ENCODE measurements at regions not wholly inside any gene's neighbourhood (a gene's known extent, or its start where the extent isn't known, plus 50 kb on each side); places are given as distances from the start of the nearest gene placed in this dataset.

DNA sequence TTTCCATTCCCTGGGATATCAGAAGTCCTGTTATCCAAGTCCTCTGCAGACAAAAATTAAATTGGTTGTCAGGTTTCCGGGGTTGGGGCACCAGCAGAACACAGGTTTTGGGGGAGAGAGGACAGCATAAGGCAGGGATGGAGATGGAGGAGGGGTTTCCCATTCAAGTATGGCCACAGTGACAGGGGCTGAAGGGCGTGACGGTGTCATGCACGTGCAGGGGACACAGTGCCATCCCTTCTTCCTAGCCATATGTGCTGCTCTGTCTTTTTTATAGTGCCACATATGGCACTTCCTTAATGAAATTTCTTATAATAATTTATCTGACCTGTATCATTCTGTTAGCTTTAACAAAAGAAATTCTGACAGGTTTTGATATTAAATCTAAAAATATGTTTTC is 259.2 kb downstream of the PTEN start:
- Histone ChIP-seq H2BK120ac (ENCODE audit: low read depth, low read length) (no peak overlapping the region), H4K91ac (ENCODE audit: low read depth, low read length, poor library complexity) (no peak overlapping the region), H4K8ac (ENCODE audit: low read depth, low read length) (no peak overlapping the region), H3K4me2 (ENCODE audit: insufficient read depth, low read length, poor library complexity, severe bottlenecking) (no peak overlapping the region), H3K4me1 (ENCODE audit: control insufficient read depth in 2 of 2, insufficient read depth in 1 of 2, low read depth in 1 of 2, low read length in 2 of 2) (no peaks in the 10 kb centered on the region), H3K79me1 (ENCODE audit: low read depth, low read length) (no peaks in the 10 kb centered on the region), H3K14ac (ENCODE audit: low read length) (no peak overlapping the region), H3K27ac (replicated peaks; ENCODE audit: low read length) (no peak overlapping the region), H3K9ac (ENCODE audit: low read depth, low read length, poor library complexity) (no peak overlapping the region), H2BK15ac (ENCODE audit: low read length) (no peak overlapping the region), H3K23ac (ENCODE audit: low read depth, low read length, poor library complexity) (no peak overlapping the region), H3K9me3 (replicated peaks in 1 of 2; ENCODE audit: control insufficient read depth in 2 of 2, insufficient read depth in 1 of 2, low read depth in 1 of 2, low read length in 2 of 2) (no peaks in the 10 kb centered on the region), H3K4ac (ENCODE audit: low read length) (no peak overlapping the region), H2BK5ac (ENCODE audit: low read length) (no peak overlapping the region), H2BK12ac (ENCODE audit: low read length) (no peak overlapping the region), H3K36me3 (replicated peaks in 1 of 2; ENCODE audit: control insufficient read depth in 2 of 2, insufficient read depth in 2 of 2, low read length in 2 of 2) (no peaks in the 10 kb centered on the region), H2AK5ac (ENCODE audit: low read depth, low read length) (no peak overlapping the region), H3K4me3 (ENCODE audit: low read length in 2 of 2) (no peak overlapping the region), H3K18ac (ENCODE audit: low read length) (no peak overlapping the region), H2AFZ (ENCODE audit: low read length) (no peak overlapping the region), H3K27me3 (ENCODE audit: control insufficient read depth in 3 of 3, insufficient read depth in 3 of 3, low read depth in 1 of 3, low read length in 3 of 3) (no peaks in the 10 kb centered on the region)
- DNase-seq (ENCODE audit: low spot score): no peak
- no CpG with 5 or more reads among the region's 4 CpGs for WGBS, 2 donors (ENCODE audit: extremely low coverage in 2 of 2, insufficient read length in 2 of 2, insufficient replicate concordance in 1 of 2)

DNA sequence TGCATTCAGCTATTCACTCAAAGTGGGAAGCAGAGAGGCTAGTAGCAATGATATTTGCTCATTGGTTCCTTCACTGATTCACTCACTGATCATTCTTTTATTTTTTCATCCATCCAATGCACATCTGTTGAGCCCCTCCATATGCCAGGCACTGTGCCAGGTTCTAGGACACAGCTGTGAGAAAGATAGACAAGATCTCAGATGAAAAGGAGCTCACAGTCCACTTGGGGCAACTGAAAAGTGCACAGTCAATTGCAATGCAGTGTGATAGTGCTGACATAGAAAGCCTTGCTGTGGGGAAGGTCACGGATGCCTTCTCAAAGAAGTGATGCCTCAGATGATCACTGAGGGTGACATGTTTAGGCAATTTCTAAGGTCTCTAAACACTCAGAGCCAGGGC is 262.3 kb downstream of the PTEN start:
- H2AK5ac ChIP-seq (ENCODE audit: low read depth, low read length): no peak overlapping the region
- no peak for DNase-seq (ENCODE audit: low spot score)
- H3K18ac ChIP-seq (ENCODE audit: low read length): no peak overlapping the region
- H3K36me3 ChIP-seq (replicated peaks in 1 of 2; ENCODE audit: control insufficient read depth in 2 of 2, insufficient read depth in 2 of 2, low read length in 2 of 2): no peaks in the 10 kb centered on the region
- no peak overlapping the region for H2BK5ac ChIP-seq (ENCODE audit: low read length)
- no peaks in the 10 kb centered on the region for H3K79me1 ChIP-seq (ENCODE audit: low read depth, low read length)
- no peak overlapping the region for H4K91ac ChIP-seq (ENCODE audit: low read depth, low read length, poor library complexity)
- H2BK120ac ChIP-seq (ENCODE audit: low read depth, low read length): no peak overlapping the region
- H3K27ac ChIP-seq (replicated peaks; ENCODE audit: low read length): no peak overlapping the region
- H3K4me1 ChIP-seq (ENCODE audit: control insufficient read depth in 2 of 2, insufficient read depth in 1 of 2, low read depth in 1 of 2, low read length in 2 of 2): no peaks in the 10 kb centered on the region
- no peak overlapping the region for H2BK12ac ChIP-seq (ENCODE audit: low read length)
- no peak overlapping the region for H3K4me2 ChIP-seq (ENCODE audit: insufficient read depth, low read length, poor library complexity, severe bottlenecking)
- H3K27me3 ChIP-seq (ENCODE audit: control insufficient read depth in 3 of 3, insufficient read depth in 3 of 3, low read depth in 1 of 3, low read length in 3 of 3): no peaks in the 10 kb centered on the region
- H3K23ac ChIP-seq (ENCODE audit: low read depth, low read length, poor library complexity): no peak overlapping the region
- H3K9ac ChIP-seq (ENCODE audit: low read depth, low read length, poor library complexity): no peak overlapping the region
- no peak overlapping the region for H3K4ac ChIP-seq (ENCODE audit: low read length)
- no peak overlapping the region for H3K4me3 ChIP-seq (ENCODE audit: low read length in 2 of 2)
- H3K14ac ChIP-seq (ENCODE audit: low read length): no peak overlapping the region
- no peak overlapping the region for H2BK15ac ChIP-seq (ENCODE audit: low read length)
- no peak overlapping the region for H2AFZ ChIP-seq (ENCODE audit: low read length)
- no peaks in the 10 kb centered on the region for H3K9me3 ChIP-seq (replicated peaks in 1 of 2; ENCODE audit: control insufficient read depth in 2 of 2, insufficient read depth in 1 of 2, low read depth in 1 of 2, low read length in 2 of 2)
- H4K8ac ChIP-seq (ENCODE audit: low read depth, low read length): no peak overlapping the region
- no CpG with 5 or more reads among the region's 1 CpG for WGBS, 2 donors (ENCODE audit: extremely low coverage in 2 of 2, insufficient read length in 2 of 2, insufficient replicate concordance in 1 of 2)

DNA sequence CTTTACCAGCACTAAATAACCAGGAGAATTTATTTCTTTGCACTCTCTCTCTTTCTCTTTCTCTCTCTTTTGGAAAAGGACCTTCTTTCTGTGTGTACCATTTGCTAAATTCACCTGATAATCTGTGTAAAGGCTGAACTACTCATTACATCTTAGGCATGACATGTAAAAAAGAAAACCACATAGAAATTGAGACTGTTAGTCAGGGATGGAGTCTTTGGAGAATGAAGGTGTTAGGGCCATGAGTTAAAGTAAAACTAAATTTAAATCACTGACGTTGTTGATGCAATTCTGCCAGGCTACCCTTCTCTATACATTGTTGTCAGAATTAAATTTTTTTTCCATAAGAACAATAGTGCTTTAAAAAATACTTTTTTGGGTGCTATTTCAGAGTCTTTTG is 263.3 kb downstream of the PTEN start:
- H3K14ac ChIP-seq (ENCODE audit: low read length): no peak overlapping the region
- no peak overlapping the region for H2BK15ac ChIP-seq (ENCODE audit: low read length)
- H3K18ac ChIP-seq (ENCODE audit: low read length): no peak overlapping the region
- no peak overlapping the region for H3K4me3 ChIP-seq (ENCODE audit: low read length in 2 of 2)
- H3K27ac ChIP-seq (replicated peaks; ENCODE audit: low read length): no peak overlapping the region
- no peak overlapping the region for H4K8ac ChIP-seq (ENCODE audit: low read depth, low read length)
- H3K4ac ChIP-seq (ENCODE audit: low read length): no peak overlapping the region
- no peak overlapping the region for H4K91ac ChIP-seq (ENCODE audit: low read depth, low read length, poor library complexity)
- H3K9ac ChIP-seq (ENCODE audit: low read depth, low read length, poor library complexity): no peak overlapping the region
- no peak overlapping the region for H2AFZ ChIP-seq (ENCODE audit: low read length)
- H3K23ac ChIP-seq (ENCODE audit: low read depth, low read length, poor library complexity): no peak overlapping the region
- no peaks in the 10 kb centered on the region for H3K4me1 ChIP-seq (ENCODE audit: control insufficient read depth in 2 of 2, insufficient read depth in 1 of 2, low read depth in 1 of 2, low read length in 2 of 2)
- H2BK5ac ChIP-seq (ENCODE audit: low read length): no peak overlapping the region
- no peaks in the 10 kb centered on the region for H3K79me1 ChIP-seq (ENCODE audit: low read depth, low read length)
- no peak for DNase-seq (ENCODE audit: low spot score)
- no peak overlapping the region for H3K4me2 ChIP-seq (ENCODE audit: insufficient read depth, low read length, poor library complexity, severe bottlenecking)
- no peak overlapping the region for H2BK120ac ChIP-seq (ENCODE audit: low read depth, low read length)
- H3K36me3 ChIP-seq (replicated peaks in 1 of 2; ENCODE audit: control insufficient read depth in 2 of 2, insufficient read depth in 2 of 2, low read length in 2 of 2): no peaks in the 10 kb centered on the region
- no CpG with 5 or more reads among the region's 1 CpG for WGBS, 2 donors (ENCODE audit: extremely low coverage in 2 of 2, insufficient read length in 2 of 2, insufficient replicate concordance in 1 of 2)
- H2BK12ac ChIP-seq (ENCODE audit: low read length): no peak overlapping the region
- H3K9me3 ChIP-seq (replicated peaks in 1 of 2; ENCODE audit: control insufficient read depth in 2 of 2, insufficient read depth in 1 of 2, low read depth in 1 of 2, low read length in 2 of 2): no peaks in the 10 kb centered on the region
- H2AK5ac ChIP-seq (ENCODE audit: low read depth, low read length): no peak overlapping the region
- no peaks in the 10 kb centered on the region for H3K27me3 ChIP-seq (ENCODE audit: control insufficient read depth in 3 of 3, insufficient read depth in 3 of 3, low read depth in 1 of 3, low read length in 3 of 3)

DNA sequence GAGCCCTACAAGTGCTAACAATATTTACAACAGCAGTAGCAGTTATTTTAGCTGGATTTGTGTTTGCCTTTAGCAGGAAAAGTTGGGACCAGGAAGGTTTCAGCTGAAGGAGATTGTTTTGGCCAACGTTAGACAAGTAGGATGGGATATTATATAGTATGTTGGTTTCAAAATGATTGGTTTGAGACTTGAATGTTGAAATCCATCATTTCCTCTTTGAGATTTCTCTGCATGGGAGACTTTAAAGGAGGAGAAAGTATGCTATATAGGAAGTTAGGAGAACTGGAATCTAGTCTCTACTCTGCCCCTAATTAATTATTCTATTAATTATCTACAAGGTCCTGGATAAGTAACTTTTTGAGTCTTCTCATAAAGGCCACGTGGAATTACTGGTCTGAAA is 263.8 kb downstream of the PTEN start:
- Histone ChIP-seq H3K4ac (ENCODE audit: low read length) (no peak overlapping the region), H3K9me3 (replicated peaks in 1 of 2; ENCODE audit: control insufficient read depth in 2 of 2, insufficient read depth in 1 of 2, low read depth in 1 of 2, low read length in 2 of 2) (no peaks in the 10 kb centered on the region), H3K36me3 (replicated peaks in 1 of 2; ENCODE audit: control insufficient read depth in 2 of 2, insufficient read depth in 2 of 2, low read length in 2 of 2) (no peaks in the 10 kb centered on the region), H2BK15ac (ENCODE audit: low read length) (no peak overlapping the region), H4K8ac (ENCODE audit: low read depth, low read length) (no peak overlapping the region), H3K27ac (replicated peaks; ENCODE audit: low read length) (no peak overlapping the region), H3K4me1 (ENCODE audit: control insufficient read depth in 2 of 2, insufficient read depth in 1 of 2, low read depth in 1 of 2, low read length in 2 of 2) (no peaks in the 10 kb centered on the region), H3K79me1 (ENCODE audit: low read depth, low read length) (no peaks in the 10 kb centered on the region), H2BK120ac (ENCODE audit: low read depth, low read length) (no peak overlapping the region), H2BK5ac (ENCODE audit: low read length) (no peak overlapping the region), H4K91ac (ENCODE audit: low read depth, low read length, poor library complexity) (no peak overlapping the region), H3K27me3 (ENCODE audit: control insufficient read depth in 3 of 3, insufficient read depth in 3 of 3, low read depth in 1 of 3, low read length in 3 of 3) (no peaks in the 10 kb centered on the region), H2AFZ (ENCODE audit: low read length) (no peak overlapping the region), H2BK12ac (ENCODE audit: low read length) (no peak overlapping the region), H3K4me3 (ENCODE audit: low read length in 2 of 2) (no peak overlapping the region), H3K4me2 (ENCODE audit: insufficient read depth, low read length, poor library complexity, severe bottlenecking) (no peak overlapping the region), H3K18ac (ENCODE audit: low read length) (no peak overlapping the region), H3K14ac (ENCODE audit: low read length) (no peak overlapping the region), H3K23ac (ENCODE audit: low read depth, low read length, poor library complexity) (no peak overlapping the region), H2AK5ac (ENCODE audit: low read depth, low read length) (no peak overlapping the region), H3K9ac (ENCODE audit: low read depth, low read length, poor library complexity) (no peak overlapping the region)
- DNase-seq (ENCODE audit: low spot score): no peak
- no CpG with 5 or more reads among the region's 2 CpGs for WGBS, 2 donors (ENCODE audit: extremely low coverage in 2 of 2, insufficient read length in 2 of 2, insufficient replicate concordance in 1 of 2)
